ENCODE measurements at regions not wholly inside any gene's neighbourhood (a gene's known extent, or its start where the extent isn't known, plus 50 kb on each side); places are given as distances from the start of the nearest gene placed in this dataset.

GRCh38 chr5:106680330-106680729 is 990.4 kb downstream of the EFNA5 start:
- Histone ChIP-seq H4K91ac (ENCODE audit: insufficient read length, low read depth, low read length) (no peak overlapping the region), H3K14ac (ENCODE audit: insufficient read depth, low read length) (no peak overlapping the region), H2BK120ac (ENCODE audit: low read depth, low read length, poor library complexity, severe bottlenecking) (no peak overlapping the region), H3K4me1 (ENCODE audit: insufficient read depth, low read length) (no peaks in the 10 kb centered on the region), H3K27ac (ENCODE audit: insufficient read length, low read depth, low read length) (no peak overlapping the region), H2BK20ac (ENCODE audit: low read depth, low read length, poor library complexity, severe bottlenecking) (no peak overlapping the region), H4K20me1 (ENCODE audit: control insufficient read depth, insufficient read depth, insufficient read length) (no peaks in the 10 kb centered on the region), H3K27me3 (ENCODE audit: insufficient read depth, low read length) (no peaks in the 10 kb centered on the region), H3K23me2 (ENCODE audit: insufficient read length, low read depth, low read length, poor library complexity, severe bottlenecking) (no peaks in the 10 kb centered on the region), H3K79me2 (ENCODE audit: insufficient read depth, low read length) (no peaks in the 10 kb centered on the region), H4K8ac (replicated peaks; ENCODE audit: insufficient read length, low read depth, low read length) (no peak overlapping the region), H4K5ac (ENCODE audit: insufficient read length, low read depth, low read length) (no peak overlapping the region), H3K4ac (ENCODE audit: low read depth, low read length) (no peak overlapping the region), H2AFZ (ENCODE audit: low read length) (no peak overlapping the region), H3T11ph (ENCODE audit: low read length) (no peak overlapping the region), H2AK5ac (ENCODE audit: insufficient read length, low read length) (no peak overlapping the region), H3K79me1 (ENCODE audit: insufficient read depth, low read depth, low read length, poor library complexity, severe bottlenecking) (no peaks in the 10 kb centered on the region), H2BK12ac (ENCODE audit: insufficient read length, low read depth, low read length) (no peak overlapping the region), H2BK5ac (ENCODE audit: insufficient read length, low read length) (no peak overlapping the region), H3K4me2 (ENCODE audit: insufficient read depth, insufficient read length, low read length) (no peak overlapping the region), H3K23ac (ENCODE audit: insufficient read length, low read depth, low read length) (no peak overlapping the region), H3K9me3 (ENCODE audit: control insufficient read depth, low read depth, low read length) (no peaks in the 10 kb centered on the region), H2BK15ac (ENCODE audit: low read depth, low read length) (no peak overlapping the region), H3K18ac (ENCODE audit: insufficient read length, low read depth, low read length) (no peak overlapping the region), H3K9ac (ENCODE audit: extremely low read depth, insufficient read length, low read length) (no peak overlapping the region), H3K56ac (ENCODE audit: insufficient read length, low read depth, low read length) (no peak overlapping the region)
- peaks cover 2 to 4% of the 10 kb centered on the region in 2 experiments; a peak in 3 of 5 replicates for H3K9me3 Mint-ChIP-seq
- no peak for TF ChIP-seq CTCF (conservative IDR thresholded peaks at IDR 0.05)
- no peaks in the 10 kb centered on the region for H3K27me3 Mint-ChIP-seq (ENCODE audit: low read depth)
- H3K27ac Mint-ChIP-seq, result no peak overlapping the region
- no peak overlapping the region for H3K4me3 Mint-ChIP-seq
- no peaks in the 10 kb centered on the region for H3K4me1 Mint-ChIP-seq
- no peak for DNase-seq
- no CpG with 5 or more reads among the region's 1 CpG for WGBS (ENCODE audit: extremely low coverage, insufficient read length, low lambda C conversion rate)
- H3K36me3 Mint-ChIP-seq (ENCODE audit: insufficient read depth in 1 of 3, low read depth in 3 of 3), result no peaks in the 10 kb centered on the region; a peak in 1 of 7 replicates
